Skeletal muscle tissue (tissue), 3 donors: ENCODE measurements at regions not wholly inside any gene's neighbourhood (a gene's known extent, or its start where the extent isn't known, plus 50 kb on each side); places are given as distances from the start of the nearest gene placed in this dataset.

ENCODE experiments used
- H3K27ac ChIP-seq: one replicate; pipeline ENCODE4 v1.7.0; 2013; ENCODE audit warnings: mild to moderate bottlenecking, low read depth, low read length, inconsistent platforms
- H3K27me3 ChIP-seq, 3 donors: one replicate each; pipeline ENCODE4 v1.7.0; 2013; ENCODE audit warnings: low read length in 3 of 3; ENCODE audit not compliant: control insufficient read depth in 3 of 3, insufficient read depth in 3 of 3
- H3K36me3 ChIP-seq, 3 donors: one replicate each; pipeline ENCODE4 v1.7.0; 2013; ENCODE audit warnings: low read length in 3 of 3; ENCODE audit not compliant: control insufficient read depth in 3 of 3, insufficient read depth in 3 of 3
- H3K4me1 ChIP-seq, 3 donors: one replicate each; pipeline ENCODE4 v1.7.0; 2013; ENCODE audit warnings: low read length in 3 of 3, mild to moderate bottlenecking in 3 of 3; ENCODE audit not compliant: control insufficient read depth in 3 of 3, insufficient read depth in 3 of 3
- H3K4me3 ChIP-seq, 3 donors: one replicate each; pipeline ENCODE4 v1.7.0; 2013; ENCODE audit warnings: low read length in 3 of 3
- H3K9ac ChIP-seq, 3 donors: one replicate each; pipeline ENCODE4 v1.7.0; 2013; ENCODE audit warnings: low read length in 3 of 3, mild to moderate bottlenecking in 3 of 3, moderate library complexity in 2 of 3, low read depth in 1 of 3
- H3K9me3 ChIP-seq, 3 donors: one replicate each; pipeline ENCODE4 v1.7.0; 2013; ENCODE audit warnings: low read length in 3 of 3; ENCODE audit not compliant: control insufficient read depth in 3 of 3
- donor health status: Osteomylitis.

- H3K36me3 ChIP-seq = no peaks in the 10 kb centered on the region
- no peak overlapping the region for H3K4me3 ChIP-seq
- H3K9me3 ChIP-seq = peaks cover 0 to 9% (median 5%) of the 10 kb centered on the region in 3 donors
- H3K9ac ChIP-seq = no peak overlapping the region
- peaks cover 33 to 43% (median 37%) of the 10 kb centered on the region in 3 donors for H3K27me3 ChIP-seq
- H3K4me1 ChIP-seq = peaks cover 0 to 2% (median 0%) of the 10 kb centered on the region in 3 donors
- no peak overlapping the region for H3K27ac ChIP-seq
Observed at GRCh38 chr20:63145156-63145555, 70.8 kb downstream of the YTHDF1 start.

- H3K27ac ChIP-seq = no peak overlapping the region
- H3K4me3 ChIP-seq = no peak overlapping the region
- H3K36me3 ChIP-seq = no peaks in the 10 kb centered on the region
- H3K9me3 ChIP-seq = peaks cover 0 to 5% (median 0%) of the 10 kb centered on the region in 3 donors
- H3K9ac ChIP-seq = no peak overlapping the region
- H3K4me1 ChIP-seq = no peaks in the 10 kb centered on the region
- peaks cover 38 to 42% (median 39%) of the 10 kb centered on the region in 3 donors for H3K27me3 ChIP-seq
Observed at GRCh38 chr20:63142933-63143332, 73.0 kb downstream of the YTHDF1 start.

- H3K27me3 ChIP-seq = peaks cover 39 to 42% (median 40%) of the 10 kb centered on the region in 3 donors
- no peaks in the 10 kb centered on the region for H3K36me3 ChIP-seq
- H3K9me3 ChIP-seq = peaks cover 0 to 2% (median 0%) of the 10 kb centered on the region in 3 donors
- H3K9ac ChIP-seq = no peak overlapping the region
- no peaks in the 10 kb centered on the region for H3K4me1 ChIP-seq
- H3K4me3 ChIP-seq = no peak overlapping the region
- H3K27ac ChIP-seq = no peak overlapping the region
Observed at GRCh38 chr20:63141531-63141930, 74.4 kb downstream of the YTHDF1 start.

GRCh38 chr20:63140514-63141433, 75.2 kb downstream of the YTHDF1 start:
- H3K36me3 ChIP-seq = no peaks in the 10 kb centered on the region
- H3K9ac ChIP-seq = no peak overlapping the region
- H3K4me1 ChIP-seq = no peaks in the 10 kb centered on the region
- peaks cover 0 to 2% (median 0%) of the 10 kb centered on the region in 3 donors for H3K9me3 ChIP-seq
- no peak overlapping the region for H3K4me3 ChIP-seq
- H3K27me3 ChIP-seq = peaks cover 39 to 41% (median 39%) of the 10 kb centered on the region in 3 donors
- no peak overlapping the region for H3K27ac ChIP-seq

- Histone ChIP-seq H3K9ac (no peak overlapping the region), H3K27ac (no peak overlapping the region), H3K27me3 (peaks cover 33 to 39% (median 36%) of the 10 kb centered on the region in 3 donors), H3K4me3 (no peak overlapping the region), H3K9me3 (peaks cover 0 to 2% (median 0%) of the 10 kb centered on the region in 3 donors), H3K36me3 (no peaks in the 10 kb centered on the region), H3K4me1 (no peaks in the 10 kb centered on the region)
Observed at GRCh38 chr20:63139837-63140236, 76.1 kb downstream of the YTHDF1 start.

GRCh38 chr20:63139356-63139755, 76.6 kb downstream of the YTHDF1 start:
- Histone ChIP-seq H3K4me3 (no peak overlapping the region), H3K4me1 (no peaks in the 10 kb centered on the region), H3K9ac (no peak overlapping the region), H3K27me3 (peaks cover 33 to 39% (median 36%) of the 10 kb centered on the region in 3 donors), H3K27ac (no peak overlapping the region), H3K36me3 (no peaks in the 10 kb centered on the region), H3K9me3 (peaks cover 0 to 2% (median 0%) of the 10 kb centered on the region in 3 donors)

GRCh38 chr20:63138855-63139341, 77.0 kb downstream of the YTHDF1 start:
- Histone ChIP-seq H3K9ac (no peak overlapping the region), H3K4me1 (no peaks in the 10 kb centered on the region), H3K27ac (no peak overlapping the region), H3K4me3 (no peak overlapping the region), H3K36me3 (no peaks in the 10 kb centered on the region), H3K27me3 (peaks cover 32 to 39% (median 36%) of the 10 kb centered on the region in 3 donors), H3K9me3 (peaks cover 0 to 2% (median 0%) of the 10 kb centered on the region in 3 donors)

GRCh38 chr20:63137851-63138415, 78.0 kb downstream of the YTHDF1 start:
- H3K27ac ChIP-seq = no peak overlapping the region
- H3K4me1 ChIP-seq = no peaks in the 10 kb centered on the region
- H3K9me3 ChIP-seq = peaks cover 0 to 2% (median 0%) of the 10 kb centered on the region in 3 donors
- H3K9ac ChIP-seq = no peak overlapping the region
- no peak overlapping the region for H3K4me3 ChIP-seq
- peaks cover 37 to 47% (median 44%) of the 10 kb centered on the region in 3 donors for H3K27me3 ChIP-seq
- no peaks in the 10 kb centered on the region for H3K36me3 ChIP-seq

GRCh38 chr20:63136296-63136695, 79.6 kb downstream of the YTHDF1 start:
- Histone ChIP-seq H3K9ac (no peak overlapping the region), H3K27me3 (peaks cover 38 to 55% (median 49%) of the 10 kb centered on the region in 3 donors), H3K36me3 (no peaks in the 10 kb centered on the region), H3K4me1 (no peaks in the 10 kb centered on the region), H3K4me3 (no peak overlapping the region), H3K27ac (no peak overlapping the region), H3K9me3 (no peaks in the 10 kb centered on the region)

GRCh38 chr20:63135411-63135810, 80.5 kb downstream of the YTHDF1 start:
- Histone ChIP-seq H3K27me3 (peaks cover 38 to 55% (median 49%) of the 10 kb centered on the region in 3 donors), H3K9me3 (no peaks in the 10 kb centered on the region), H3K4me3 (no peak overlapping the region), H3K36me3 (no peaks in the 10 kb centered on the region), H3K9ac (no peak overlapping the region), H3K27ac (no peak overlapping the region), H3K4me1 (no peaks in the 10 kb centered on the region)
